ENCODE measurements at regions not wholly inside any gene's neighbourhood (a gene's known extent, or its start where the extent isn't known, plus 50 kb on each side); places are given as distances from the start of the nearest gene placed in this dataset.

- TF ChIP-seq GABPA (IDR thresholded peaks at IDR 0.05; ENCODE audit: low read depth) (no peak), POLR2AphosphoS5 (IDR thresholded peaks at IDR 0.05; ENCODE audit: low read depth) (no peak), REST (IDR thresholded peaks at IDR 0.05; ENCODE audit: insufficient replicate concordance, low read depth) (no peak), CTCF (IDR thresholded peaks at IDR 0.05; ENCODE audit: insufficient read depth, low read length) (no peak), SPI1 (IDR thresholded peaks at IDR 0.05; ENCODE audit: borderline replicate concordance, low read depth) (no peak)
- no peak overlapping the region for H3K27ac ChIP-seq (replicated peaks)
- H3K4me3 ChIP-seq (replicated peaks; ENCODE audit: insufficient read depth, low read length): no peak overlapping the region
- DNase-seq (ENCODE audit: low read depth in 1 of 2, low spot score in 1 of 2): no peak
- H3K27me3 ChIP-seq (ENCODE audit: insufficient read depth, poor library complexity, severe bottlenecking): no peaks in the 10 kb centered on the region
Observed at GRCh38 chr1:55480029-55480795, 265.0 kb upstream of the USP24 start.

- H3K4me3 ChIP-seq (replicated peaks; ENCODE audit: insufficient read depth, low read length): no peak overlapping the region
- H3K27me3 ChIP-seq (ENCODE audit: insufficient read depth, poor library complexity, severe bottlenecking): no peaks in the 10 kb centered on the region
- TF ChIP-seq GABPA (IDR thresholded peaks at IDR 0.05; ENCODE audit: low read depth) (no peak), REST (IDR thresholded peaks at IDR 0.05; ENCODE audit: insufficient replicate concordance, low read depth) (no peak), CTCF (IDR thresholded peaks at IDR 0.05; ENCODE audit: insufficient read depth, low read length) (no peak), POLR2AphosphoS5 (IDR thresholded peaks at IDR 0.05; ENCODE audit: low read depth) (no peak), SPI1 (IDR thresholded peaks at IDR 0.05; ENCODE audit: borderline replicate concordance, low read depth) (no peak)
- DNase-seq (ENCODE audit: low read depth in 1 of 2, low spot score in 1 of 2): no peak
- no peak overlapping the region for H3K27ac ChIP-seq (replicated peaks)
Observed at GRCh38 chr1:55478742-55479141, 263.6 kb upstream of the USP24 start.

GRCh38 chr1:55477953-55478352 is 262.8 kb upstream of the USP24 start:
- TF ChIP-seq GABPA (IDR thresholded peaks at IDR 0.05; ENCODE audit: low read depth) (no peak), REST (IDR thresholded peaks at IDR 0.05; ENCODE audit: insufficient replicate concordance, low read depth) (no peak), SPI1 (IDR thresholded peaks at IDR 0.05; ENCODE audit: borderline replicate concordance, low read depth) (no peak), POLR2AphosphoS5 (IDR thresholded peaks at IDR 0.05; ENCODE audit: low read depth) (no peak), CTCF (IDR thresholded peaks at IDR 0.05; ENCODE audit: insufficient read depth, low read length) (no peak)
- no peak for DNase-seq (ENCODE audit: low read depth in 1 of 2, low spot score in 1 of 2)
- H3K27me3 ChIP-seq (ENCODE audit: insufficient read depth, poor library complexity, severe bottlenecking): no peaks in the 10 kb centered on the region
- H3K27ac ChIP-seq (replicated peaks): no peak overlapping the region
- H3K4me3 ChIP-seq (replicated peaks; ENCODE audit: insufficient read depth, low read length): no peak overlapping the region
